Lower lobe of right lung (tissue), 2 donors: ENCODE measurements at regions not wholly inside any gene's neighbourhood (a gene's known extent, or its start where the extent isn't known, plus 50 kb on each side); places are given as distances from the start of the nearest gene placed in this dataset.

ENCODE experiments used
- ATAC-seq, 2 donors: fragments of 200-7000 bp; cut with Tn5 transposase; one replicate each; pipeline ENCODE4 v1.9.1; 2020 to 2022; ENCODE audit warnings: mild to moderate bottlenecking in 2 of 2, moderate library complexity in 2 of 2
- DNase-seq: peaks from one replicate; pipeline ENCODE4 v3.0.0-alpha.2; 2020
- H3K27ac ChIP-seq: fragments of 200-600 bp; one replicate; pipeline ENCODE4 v1.8.0; 2022
- H3K27me3 ChIP-seq: fragments of 200-600 bp; one replicate; pipeline ENCODE4 v1.8.0; 2022; ENCODE audit warnings: low read depth
- H3K36me3 ChIP-seq: fragments of 200-600 bp; one replicate; pipeline ENCODE4 v1.8.0; 2022; ENCODE audit warnings: mild to moderate bottlenecking
- H3K4me1 ChIP-seq: fragments of 200-600 bp; one replicate; pipeline ENCODE4 v1.8.0; 2022
- H3K4me3 ChIP-seq: fragments of 200-600 bp; one replicate; pipeline ENCODE4 v1.8.0; 2022; ENCODE audit warnings: mild to moderate bottlenecking
- H3K9me3 ChIP-seq: fragments of 200-600 bp; one replicate; pipeline ENCODE4 v1.8.0; 2022
- intact Hi-C: fragments of 100-400 bp; cut with DNase I; formaldehyde crosslinking; loops from one replicate; pipeline ENCODE4 v1.11.0; 2022
- TF ChIP-seq, protein P1 (sequence below): fragments of 200-600 bp; IDR thresholded peaks from one replicate; pipeline ENCODE4 v1.8.0; 2022; ENCODE audit warnings: antibody characterized with exemption, mild to moderate bottlenecking
- donor health status: DM: no; HTN: yes; CAD: no; lungs with severe emphysema.

DNA sequence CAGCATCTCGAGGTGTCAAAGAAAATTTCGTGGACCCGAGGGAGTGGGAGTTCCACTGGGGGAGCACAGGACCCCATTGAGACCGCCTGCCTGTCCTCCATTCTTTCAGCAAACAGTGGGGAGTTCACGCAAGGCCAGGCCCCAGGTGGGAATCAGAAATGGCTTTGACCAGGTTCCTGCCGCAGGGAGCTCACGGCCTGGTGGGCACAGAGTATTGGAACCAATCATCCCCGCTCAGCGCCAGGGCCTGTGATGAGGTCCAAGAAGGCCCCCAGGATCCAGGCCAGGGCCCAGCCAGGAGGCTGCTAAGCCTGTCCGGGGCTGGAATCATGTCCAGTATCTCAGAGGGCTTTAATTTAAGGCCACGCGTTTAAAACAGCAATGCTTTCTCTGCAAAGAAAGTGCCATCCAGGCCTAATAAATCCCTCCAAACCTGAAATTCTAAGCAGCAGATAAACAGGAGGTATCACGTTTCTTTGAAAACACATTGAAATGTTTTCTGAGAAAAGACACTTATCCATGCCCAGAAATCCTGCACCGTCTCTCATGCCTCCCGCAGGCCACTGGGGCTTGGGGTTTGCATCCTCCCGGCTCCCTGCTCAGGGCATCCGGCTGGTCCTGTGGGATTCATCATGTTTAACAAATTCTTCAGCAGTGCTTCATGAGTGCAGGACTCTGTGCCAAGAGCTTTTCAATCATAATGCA, 125.7 kb downstream of the OAT start:
- TF ChIP-seq, protein P1, sequence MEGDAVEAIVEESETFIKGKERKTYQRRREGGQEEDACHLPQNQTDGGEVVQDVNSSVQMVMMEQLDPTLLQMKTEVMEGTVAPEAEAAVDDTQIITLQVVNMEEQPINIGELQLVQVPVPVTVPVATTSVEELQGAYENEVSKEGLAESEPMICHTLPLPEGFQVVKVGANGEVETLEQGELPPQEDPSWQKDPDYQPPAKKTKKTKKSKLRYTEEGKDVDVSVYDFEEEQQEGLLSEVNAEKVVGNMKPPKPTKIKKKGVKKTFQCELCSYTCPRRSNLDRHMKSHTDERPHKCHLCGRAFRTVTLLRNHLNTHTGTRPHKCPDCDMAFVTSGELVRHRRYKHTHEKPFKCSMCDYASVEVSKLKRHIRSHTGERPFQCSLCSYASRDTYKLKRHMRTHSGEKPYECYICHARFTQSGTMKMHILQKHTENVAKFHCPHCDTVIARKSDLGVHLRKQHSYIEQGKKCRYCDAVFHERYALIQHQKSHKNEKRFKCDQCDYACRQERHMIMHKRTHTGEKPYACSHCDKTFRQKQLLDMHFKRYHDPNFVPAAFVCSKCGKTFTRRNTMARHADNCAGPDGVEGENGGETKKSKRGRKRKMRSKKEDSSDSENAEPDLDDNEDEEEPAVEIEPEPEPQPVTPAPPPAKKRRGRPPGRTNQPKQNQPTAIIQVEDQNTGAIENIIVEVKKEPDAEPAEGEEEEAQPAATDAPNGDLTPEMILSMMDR, result no peak
- Histone ChIP-seq H3K4me1 (no peaks in the 10 kb centered on the region), H3K9me3 (no peaks in the 10 kb centered on the region), H3K27ac (no peak overlapping the region), H3K4me3 (no peak overlapping the region), H3K36me3 (no peaks in the 10 kb centered on the region), H3K27me3 (no peaks in the 10 kb centered on the region)
- intact Hi-C loops, result no loop called here
- ATAC-seq (no peak), DNase-seq (no peak)

DNA sequence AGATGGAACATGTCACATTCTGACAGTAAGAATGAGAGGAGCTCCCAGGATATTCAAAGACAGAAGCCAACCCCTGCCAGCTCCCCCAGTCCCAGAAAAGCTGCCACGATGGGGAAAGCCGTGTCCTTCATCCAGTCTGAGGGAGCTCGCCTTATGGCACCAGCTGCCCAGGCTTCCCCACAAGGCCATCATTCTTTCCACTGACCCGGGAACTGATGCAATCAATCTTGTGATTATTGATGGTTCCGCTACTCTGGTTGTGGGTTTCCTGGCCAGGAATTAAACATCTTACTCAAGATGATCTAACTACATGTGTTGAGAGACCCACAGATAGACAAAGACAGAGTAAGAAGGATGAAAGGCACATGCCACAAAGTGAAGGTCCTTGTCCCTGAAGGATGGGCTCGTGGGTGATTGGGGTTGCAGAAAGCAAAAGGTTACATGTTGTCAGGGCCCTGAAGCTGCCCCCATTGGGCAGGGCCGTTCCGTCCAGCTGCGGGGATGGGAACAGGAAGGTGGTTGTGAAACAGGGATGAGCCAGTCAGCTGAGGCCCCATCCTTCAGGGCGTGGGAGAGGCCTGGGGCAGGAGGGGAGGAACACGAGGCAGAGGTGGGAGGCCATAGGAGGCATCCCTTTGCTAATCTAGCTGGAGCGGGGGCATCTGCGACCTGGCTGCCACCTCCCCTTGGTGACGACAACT, 127.6 kb downstream of the OAT start:
- H3K27me3 ChIP-seq, result no peaks in the 10 kb centered on the region
- TF ChIP-seq, protein P1, result no peak
- DNase-seq (peak; percentile 82), ATAC-seq (peak; percentile 72 to 74)
- H3K36me3 ChIP-seq, result no peaks in the 10 kb centered on the region
- intact Hi-C loops, result no loop called here
- H3K27ac ChIP-seq, result peak overlapping the region; percentile 11
- no peaks in the 10 kb centered on the region for H3K9me3 ChIP-seq
- H3K4me1 ChIP-seq, result peaks cover 4% of the 10 kb centered on the region
- H3K4me3 ChIP-seq, result no peak overlapping the region

DNA sequence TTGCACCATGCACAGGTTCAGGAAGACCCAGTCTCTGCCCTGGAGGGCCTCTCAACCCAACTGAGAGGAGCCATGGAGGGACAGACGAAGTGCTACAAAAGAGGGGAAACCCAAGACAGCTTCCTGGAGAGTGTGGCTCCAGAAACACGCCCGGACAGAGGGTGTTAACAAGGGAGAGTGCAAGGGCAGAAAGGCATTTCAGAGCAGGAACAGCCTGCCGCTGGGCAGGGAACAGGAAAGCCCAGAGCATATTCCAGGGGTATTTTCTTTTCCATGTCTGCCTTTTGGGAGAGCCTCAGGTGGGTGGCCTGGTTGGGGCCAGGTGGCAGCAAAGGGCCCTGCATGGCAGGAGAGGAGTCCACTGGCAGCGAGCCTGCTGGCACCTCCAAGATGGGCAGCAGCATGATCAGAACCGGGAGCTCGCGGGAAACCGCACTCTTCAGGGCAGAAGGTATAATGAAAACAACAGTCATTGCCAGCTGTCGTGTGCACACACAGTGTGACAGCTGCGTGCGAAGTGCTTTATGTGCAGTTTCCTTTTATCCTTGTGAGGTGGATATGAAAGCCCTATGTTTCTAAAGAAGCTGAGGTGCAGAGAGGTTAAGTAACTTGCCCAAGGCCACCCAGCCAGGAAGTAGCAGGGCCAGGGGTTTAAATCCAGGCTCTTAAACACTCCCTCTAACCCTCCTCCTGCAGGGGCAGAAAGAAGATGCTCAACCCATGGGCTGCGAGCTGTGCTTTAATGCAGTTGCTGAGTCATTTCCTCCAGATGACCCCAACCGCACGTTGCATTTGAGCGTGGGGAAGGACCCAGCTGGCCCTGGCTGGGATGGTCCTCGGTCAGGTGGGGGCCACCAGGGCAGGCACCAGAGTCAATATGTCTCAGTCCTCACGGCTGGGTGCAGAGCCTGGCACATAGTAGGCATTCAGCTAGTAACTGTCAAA, 128.6 kb downstream of the OAT start:
- ATAC-seq (peak in 1 of 2 donors; percentile 20), DNase-seq (no peak)
- Histone ChIP-seq H3K4me3 (no peak overlapping the region), H3K36me3 (no peaks in the 10 kb centered on the region), H3K4me1 (peaks cover 7% of the 10 kb centered on the region), H3K27ac (peak overlapping the region; percentile 11), H3K9me3 (no peaks in the 10 kb centered on the region), H3K27me3 (no peaks in the 10 kb centered on the region)
- intact Hi-C loops, result no loop called here
- TF ChIP-seq, protein P1, result no peak

DNA sequence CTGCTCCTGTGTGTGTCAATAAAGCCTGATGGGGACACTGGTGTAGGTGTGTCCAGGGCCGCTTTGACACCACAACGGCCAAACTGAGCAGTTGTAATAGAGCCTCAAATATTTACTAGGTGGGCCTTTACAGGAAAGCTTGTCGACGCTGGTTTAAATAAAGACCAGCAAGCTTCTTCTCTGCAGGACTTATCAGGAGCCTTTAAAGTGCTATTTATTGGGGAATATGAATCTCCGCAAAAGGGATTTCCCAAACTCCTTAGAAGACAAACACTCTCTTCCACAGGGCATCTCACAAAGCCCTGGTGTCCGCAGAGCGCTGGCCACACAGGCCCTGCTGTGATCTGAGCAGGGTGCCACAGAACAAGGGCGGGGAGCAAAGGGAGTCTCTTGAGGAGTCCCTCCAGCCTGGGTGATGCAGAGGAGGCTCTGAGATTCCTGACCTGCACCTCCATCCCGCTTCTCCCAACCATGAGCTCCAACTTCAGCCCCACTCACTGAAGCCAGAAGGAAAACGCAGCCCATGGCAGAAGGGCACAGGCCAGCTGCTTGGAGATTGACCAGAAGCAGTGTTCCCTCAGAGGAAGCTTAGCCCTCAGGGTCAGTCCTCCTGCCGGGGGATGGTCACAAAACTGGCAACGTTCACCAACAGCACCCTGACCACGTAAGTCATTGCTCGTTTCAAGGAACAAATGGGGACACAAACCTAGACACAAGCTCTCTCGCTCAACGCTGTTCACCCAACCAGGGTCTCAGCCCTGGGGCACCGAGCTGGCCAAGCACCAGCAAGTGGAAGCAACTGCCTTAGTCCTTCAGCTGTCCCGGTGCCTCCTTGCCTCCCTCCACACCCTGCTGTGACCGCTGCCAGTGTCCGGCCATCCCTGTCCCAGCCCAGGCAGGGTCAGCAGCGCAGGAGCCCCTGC, 129.5 kb downstream of the OAT start:
- Histone ChIP-seq H3K9me3 (no peaks in the 10 kb centered on the region), H3K4me1 (peaks cover 7% of the 10 kb centered on the region), H3K4me3 (no peak overlapping the region), H3K27me3 (no peaks in the 10 kb centered on the region), H3K36me3 (no peaks in the 10 kb centered on the region), H3K27ac (no peak overlapping the region)
- DNase-seq (no peak), ATAC-seq (no peak)
- TF ChIP-seq, protein P1, result no peak
- intact Hi-C loops, result no loop called here
